PC-9 (cell line): ENCODE measurements at regions not wholly inside any gene's neighbourhood (a gene's known extent, or its start where the extent isn't known, plus 50 kb on each side); places are given as distances from the start of the nearest gene placed in this dataset.

Experiments used
- CTCF ChIP-seq: fragments of 200-600 bp; sonication (generic); conservative IDR thresholded peaks from 2 replicates; pipeline ENCODE4 v1.6.1; 2017; ENCODE audit warnings: mixed run types, antibody characterized with exemption, mild to moderate bottlenecking, moderate library complexity
- EZH2 ChIP-seq: fragments of 200-600 bp; sonication (generic); IDR thresholded peaks from 2 replicates; pipeline ENCODE4 v1.8.0; 2017; ENCODE audit warnings: antibody characterized with exemption, low read depth

DNA sequence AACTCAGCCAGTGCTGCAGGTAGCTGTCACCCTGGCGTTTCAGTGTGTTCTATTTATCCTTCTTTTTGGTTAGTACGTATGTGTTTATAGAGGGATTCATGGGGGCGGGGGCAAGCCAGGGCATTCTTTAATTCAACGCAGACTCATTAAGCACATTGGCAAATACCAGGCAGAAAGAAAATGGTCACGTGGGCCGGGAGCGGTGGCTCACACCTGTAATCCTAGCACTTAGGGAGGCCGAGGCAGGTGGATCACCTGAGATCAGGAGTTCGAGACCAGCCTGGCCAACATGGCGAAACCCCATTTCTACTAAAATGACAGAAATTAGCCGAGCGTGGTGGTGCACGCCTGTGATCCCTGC is 69.1 kb downstream of the HAPSTR1 start:
- TF ChIP-seq CTCF (no peak), EZH2 (no peak)
